GM23338 (cell line): ENCODE measurements at regions not wholly inside any gene's neighbourhood (a gene's known extent, or its start where the extent isn't known, plus 50 kb on each side); places are given as distances from the start of the nearest gene placed in this dataset.

Experiments
- CTCF ChIP-seq, 2 experiments: fragments of 200-600 bp in 1 of 2; sonication (generic) in 1 of 2; conservative IDR thresholded peaks; 2 replicates each; pipeline versions ENCODE4 v1.5.1 to v1.6.1; 2016 to 2017; ENCODE audit warnings: antibody characterized with exemption in 2 of 2, low read depth in 2 of 2, mild to moderate bottlenecking in 2 of 2, moderate library complexity in 1 of 2
- EZH2 ChIP-seq: fragments of 200-600 bp; sonication (generic); IDR thresholded peaks from one replicate; pipeline ENCODE4 v1.8.0; 2017; ENCODE audit warnings: antibody characterized with exemption, mild to moderate bottlenecking, low read depth; ENCODE audit not compliant: unreplicated experiment
- POLR2AphosphoS5 ChIP-seq: IDR thresholded peaks from 2 replicates; pipeline ENCODE4 v1.6.1; 2016; ENCODE audit warnings: antibody characterized with exemption, low read depth
- REST ChIP-seq: IDR thresholded peaks from one replicate; pipeline ENCODE4 v1.6.1; 2018; ENCODE audit warnings: antibody characterized with exemption; ENCODE audit not compliant: unreplicated experiment

GRCh38 chr10:33455029-33455428 lies 120.6 kb upstream of the NRP1 start:
- TF ChIP-seq CTCF (conservative IDR thresholded peaks at IDR 0.05; ENCODE audit: low read depth in 2 of 2): no peak
- TF ChIP-seq REST: no peak
- no peak for TF ChIP-seq EZH2
- TF ChIP-seq POLR2AphosphoS5: no peak
